PC-9 (cell line): ENCODE measurements at regions not wholly inside any gene's neighbourhood (a gene's known extent, or its start where the extent isn't known, plus 50 kb on each side); places are given as distances from the start of the nearest gene placed in this dataset.
"Not testable (repeated sequence)": the region's sequence is repeated elsewhere in the genome, so short reads cannot be mapped to it uniquely, and the experiment has no call there.

Experiments
- BruUV-seq: library from RNA; stranded (reverse); fragments of 400-500 nt; replicated peaks from 2 replicates; lab custom pipeline; 2021; lab: Mats Ljungman, UMichigan
- CTCF ChIA-PET: fragments of 300-600 bp; sonication (Branson Sonifier 250); formaldehyde crosslinking; loops from one replicate; lab custom pipeline; 2022; ENCODE audit warnings: antibody characterized with exemption; lab: Charles Lee
- POLR2A ChIA-PET: fragments of 300-600 bp; sonication (Branson Sonifier 250); formaldehyde crosslinking; loops from one replicate; lab custom pipeline; 2022; ENCODE audit warnings: antibody characterized with exemption; ENCODE audit not compliant: unreplicated experiment; lab: Charles Lee
- DNase-seq, 2 experiments: peaks; one replicate each; pipeline versions ENCODE4 v3.0.0 to v3.0.0-alpha.2; 2015 to 2022; ENCODE audit warnings: mixed read lengths in 1 of 2
- H2AFZ ChIP-seq: fragments of 200-600 bp; sonication (generic); 2 replicates; pipeline ENCODE4 v1.8.1; 2017; ENCODE audit warnings: antibody characterized with exemption
- H3F3A ChIP-seq: fragments of 200-600 bp; sonication (generic); 2 replicates; pipeline ENCODE4 v1.8.1; 2017; ENCODE audit warnings: antibody characterized with exemption, mild to moderate bottlenecking, low read depth; ENCODE audit not compliant: insufficient read depth
- H3K27ac ChIP-seq: fragments of 200-600 bp; sonication (generic); 2 replicates; pipeline ENCODE4 v1.6.1; 2016; ENCODE audit warnings: mixed run types
- H3K27me3 ChIP-seq: fragments of 200-600 bp; sonication (generic); 2 replicates; pipeline ENCODE4 v1.6.1; 2016; ENCODE audit warnings: low read depth, mixed run types; ENCODE audit not compliant: insufficient read depth
- H3K36me3 ChIP-seq: fragments of 200-600 bp; sonication (generic); 2 replicates; pipeline ENCODE4 v1.6.1; 2016; ENCODE audit warnings: low read depth, mixed run types
- H3K4me1 ChIP-seq: fragments of 200-600 bp; sonication (generic); replicated peaks from 2 replicates; pipeline ENCODE4 v1.6.1; 2016; ENCODE audit warnings: mixed run types; ENCODE audit not compliant: insufficient read depth
- H3K4me2 ChIP-seq: fragments of 200-600 bp; sonication (generic); 2 replicates; pipeline ENCODE4 v1.6.1; 2017; ENCODE audit warnings: mixed run types
- H3K4me3 ChIP-seq: fragments of 200-600 bp; sonication (generic); 2 replicates; pipeline ENCODE4 v1.6.1; 2016; ENCODE audit warnings: mixed run types
- H3K79me2 ChIP-seq: fragments of 200-600 bp; sonication (generic); 2 replicates; pipeline ENCODE4 v1.6.1; 2017; ENCODE audit warnings: low read depth, mixed run types
- H3K9me2 ChIP-seq: fragments of 200-600 bp; sonication (generic); 2 replicates; pipeline ENCODE4 v1.8.1; 2017; ENCODE audit warnings: mild to moderate bottlenecking; ENCODE audit not compliant: insufficient read depth
- H3K9me3 ChIP-seq: fragments of 200-600 bp; sonication (generic); 2 replicates; pipeline ENCODE4 v1.8.1; 2016; ENCODE audit warnings: low read depth; ENCODE audit not compliant: insufficient read depth
- H4K20me1 ChIP-seq: fragments of 200-600 bp; sonication (generic); 2 replicates; pipeline ENCODE4 v1.8.1; 2017; ENCODE audit not compliant: insufficient read depth
- CTCF ChIP-seq: fragments of 200-600 bp; sonication (generic); conservative IDR thresholded peaks from 2 replicates; pipeline ENCODE4 v1.6.1; 2017; ENCODE audit warnings: mixed run types, antibody characterized with exemption, mild to moderate bottlenecking, moderate library complexity
- EZH2 ChIP-seq: fragments of 200-600 bp; sonication (generic); IDR thresholded peaks from 2 replicates; pipeline ENCODE4 v1.8.0; 2017; ENCODE audit warnings: antibody characterized with exemption, low read depth
- intact Hi-C: fragments of 100-400 bp; cut with micrococcal nuclease; formaldehyde crosslinking; loops from one replicate; pipeline ENCODE4 v1.10.0; 2022; ENCODE audit not compliant: unreplicated experiment

GRCh38 chr21:25441835-25442234 lies 165.4 kb downstream of the MRPL39 start:
- no peak overlapping the region for H3K4me3 ChIP-seq
- no peak for TF ChIP-seq EZH2
- no peak for TF ChIP-seq CTCF
- intact Hi-C loops = no loop called here
- H4K20me1 ChIP-seq = no peaks in the 10 kb centered on the region
- H3K79me2 ChIP-seq = no peaks in the 10 kb centered on the region
- ChIA-PET CTCF (no interaction called here), POLR2A (no interaction called here)
- DNase-seq = no peak
- H3K4me2 ChIP-seq = no peak overlapping the region
- no peaks in the 10 kb centered on the region for H3K9me2 ChIP-seq
- no peak overlapping the region for H3K27ac ChIP-seq
- no peaks in the 10 kb centered on the region for H3K27me3 ChIP-seq
- no TSS peak for BruUV-seq
- no peak overlapping the region for H2AFZ ChIP-seq
- no peaks in the 10 kb centered on the region for H3K9me3 ChIP-seq
- H3F3A ChIP-seq = no peaks in the 10 kb centered on the region
- no peaks in the 10 kb centered on the region for H3K36me3 ChIP-seq
- H3K4me1 ChIP-seq = no peaks in the 10 kb centered on the region

GRCh38 chr21:25437465-25437864 lies 169.8 kb downstream of the MRPL39 start:
- H3F3A ChIP-seq, BruUV-seq: not testable (repeated sequence)

GRCh38 chr21:25428537-25428936 lies 178.7 kb downstream of the MRPL39 start:
- DNase-seq = no peak
- H3K27me3 ChIP-seq = no peaks in the 10 kb centered on the region
- no peak overlapping the region for H3K4me3 ChIP-seq
- no peaks in the 10 kb centered on the region for H3K9me2 ChIP-seq
- H3K4me2 ChIP-seq = no peak overlapping the region
- H4K20me1 ChIP-seq = no peaks in the 10 kb centered on the region
- H2AFZ ChIP-seq = no peak overlapping the region
- H3K27ac ChIP-seq = no peak overlapping the region
- TF ChIP-seq CTCF = no peak
- TF ChIP-seq EZH2 = no peak
- ChIA-PET POLR2A (no interaction called here), CTCF (no interaction called here)
- H3K4me1 ChIP-seq = no peaks in the 10 kb centered on the region
- H3K9me3 ChIP-seq = no peaks in the 10 kb centered on the region
- no peaks in the 10 kb centered on the region for H3F3A ChIP-seq
- H3K79me2 ChIP-seq = no peaks in the 10 kb centered on the region
- no TSS peak for BruUV-seq
- intact Hi-C loops = no loop called here
- H3K36me3 ChIP-seq = no peaks in the 10 kb centered on the region

More at GRCh38 chr21:25437465-25437864, 169.8 kb downstream of the MRPL39 start:
- intact Hi-C loops, H3K27ac ChIP-seq, H3K9me2 ChIP-seq, H3K27me3 ChIP-seq, H3K9me3 ChIP-seq, POLR2A ChIA-PET, CTCF ChIA-PET, H3K36me3 ChIP-seq, H3K4me3 ChIP-seq, H4K20me1 ChIP-seq, H2AFZ ChIP-seq, H3K4me2 ChIP-seq, H3K79me2 ChIP-seq, DNase-seq, H3K4me1 ChIP-seq: not testable (repeated sequence)

GRCh38 chr21:25427828-25428227 lies 179.5 kb downstream of the MRPL39 start:
- Histone ChIP-seq H2AFZ (no peak overlapping the region), H3K79me2 (no peaks in the 10 kb centered on the region), H3K27me3 (no peaks in the 10 kb centered on the region), H3K4me1 (no peaks in the 10 kb centered on the region), H4K20me1 (no peaks in the 10 kb centered on the region), H3K9me3 (no peaks in the 10 kb centered on the region), H3K9me2 (no peaks in the 10 kb centered on the region), H3K4me2 (no peak overlapping the region), H3F3A (no peaks in the 10 kb centered on the region), H3K27ac (no peak overlapping the region), H3K36me3 (no peaks in the 10 kb centered on the region), H3K4me3 (no peak overlapping the region)
- TF ChIP-seq EZH2 = no peak
- TF ChIP-seq CTCF = no peak
- no TSS peak for BruUV-seq
- POLR2A ChIA-PET = no interaction called here
- CTCF ChIA-PET = no interaction called here
- no peak for DNase-seq
- intact Hi-C loops = no loop called here
